ENCODE measurements at regions not wholly inside any gene's neighbourhood (a gene's known extent, or its start where the extent isn't known, plus 50 kb on each side); places are given as distances from the start of the nearest gene placed in this dataset.

DNA sequence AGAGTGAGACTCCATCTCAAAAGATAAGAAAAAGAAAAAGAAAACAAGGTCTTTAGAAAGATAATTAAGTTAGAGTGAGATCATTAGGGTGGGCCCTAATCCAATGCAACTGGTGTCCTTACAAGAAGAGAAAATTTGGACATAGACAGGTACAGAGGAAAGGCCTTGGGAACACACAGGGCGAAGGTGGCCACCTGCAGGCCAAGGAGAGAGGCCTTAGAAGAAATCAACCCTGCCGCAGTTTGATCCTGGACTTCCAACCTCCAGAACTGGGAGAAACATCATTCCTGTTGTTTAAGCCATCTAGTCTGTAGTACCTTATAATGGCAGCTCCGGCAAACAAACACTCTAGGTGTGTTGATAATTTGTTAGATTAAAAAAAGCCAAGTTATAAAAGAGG, 491.9 kb downstream of the MED13L start:
- H3K4me3 ChIP-seq: no peak overlapping the region
- TF ChIP-seq, protein P1, sequence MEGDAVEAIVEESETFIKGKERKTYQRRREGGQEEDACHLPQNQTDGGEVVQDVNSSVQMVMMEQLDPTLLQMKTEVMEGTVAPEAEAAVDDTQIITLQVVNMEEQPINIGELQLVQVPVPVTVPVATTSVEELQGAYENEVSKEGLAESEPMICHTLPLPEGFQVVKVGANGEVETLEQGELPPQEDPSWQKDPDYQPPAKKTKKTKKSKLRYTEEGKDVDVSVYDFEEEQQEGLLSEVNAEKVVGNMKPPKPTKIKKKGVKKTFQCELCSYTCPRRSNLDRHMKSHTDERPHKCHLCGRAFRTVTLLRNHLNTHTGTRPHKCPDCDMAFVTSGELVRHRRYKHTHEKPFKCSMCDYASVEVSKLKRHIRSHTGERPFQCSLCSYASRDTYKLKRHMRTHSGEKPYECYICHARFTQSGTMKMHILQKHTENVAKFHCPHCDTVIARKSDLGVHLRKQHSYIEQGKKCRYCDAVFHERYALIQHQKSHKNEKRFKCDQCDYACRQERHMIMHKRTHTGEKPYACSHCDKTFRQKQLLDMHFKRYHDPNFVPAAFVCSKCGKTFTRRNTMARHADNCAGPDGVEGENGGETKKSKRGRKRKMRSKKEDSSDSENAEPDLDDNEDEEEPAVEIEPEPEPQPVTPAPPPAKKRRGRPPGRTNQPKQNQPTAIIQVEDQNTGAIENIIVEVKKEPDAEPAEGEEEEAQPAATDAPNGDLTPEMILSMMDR (IDR thresholded peaks at IDR 0.05): no peak

GRCh38 chr12:115776399-115776798, 501.1 kb downstream of the MED13L start:
- DNase-seq (ENCODE audit: low spot score): no peak
- Histone ChIP-seq H3K4me3 (no peak overlapping the region), H3K27ac (no peak overlapping the region)
- TF ChIP-seq, protein P1 (IDR thresholded peaks at IDR 0.05): no peak

More for the DNA sequence above, 491.9 kb downstream of the MED13L start:
- H3K27ac ChIP-seq: no peak overlapping the region
- DNase-seq (ENCODE audit: low spot score): no peak

DNA sequence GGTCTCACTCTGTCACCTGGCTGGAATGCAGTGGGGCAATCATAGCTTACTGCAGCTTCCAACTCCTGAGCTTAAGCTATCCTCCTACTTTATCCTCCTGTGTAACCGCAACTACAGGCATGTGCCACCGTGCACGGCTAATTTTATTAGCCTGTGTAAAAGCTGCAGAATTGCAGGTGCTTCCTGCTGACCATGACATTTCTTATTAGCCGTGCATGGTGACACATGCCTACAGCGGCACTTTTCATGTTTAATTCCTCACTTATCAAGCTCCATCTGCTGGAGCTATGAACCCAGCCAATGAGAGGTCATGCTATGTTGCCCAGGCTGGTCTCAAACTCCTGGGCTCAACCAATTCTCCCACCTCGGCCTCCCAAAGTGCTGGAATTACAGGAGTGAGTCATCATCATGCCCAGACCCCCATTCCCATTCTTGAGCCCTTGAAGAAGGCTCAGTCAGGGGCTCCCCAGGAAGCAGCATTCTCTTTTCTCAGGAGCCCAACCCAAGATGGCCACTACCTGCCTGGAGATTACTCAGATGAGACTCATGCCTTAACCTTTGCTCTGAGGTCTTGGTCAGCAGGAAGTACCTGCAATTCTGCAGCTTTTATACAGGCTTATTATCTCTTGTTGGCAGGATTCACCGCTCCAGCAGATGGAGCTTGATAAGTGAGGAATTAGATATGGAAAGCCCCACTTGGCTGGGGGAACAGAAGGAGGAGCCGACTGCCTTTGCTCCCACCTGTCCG, 503.2 kb downstream of the MED13L start:
- TF ChIP-seq, protein P1 (IDR thresholded peaks at IDR 0.05): no peak
- no peak overlapping the region for H3K27ac ChIP-seq
- DNase-seq (ENCODE audit: low spot score): no peak
- no peak overlapping the region for H3K4me3 ChIP-seq

DNA sequence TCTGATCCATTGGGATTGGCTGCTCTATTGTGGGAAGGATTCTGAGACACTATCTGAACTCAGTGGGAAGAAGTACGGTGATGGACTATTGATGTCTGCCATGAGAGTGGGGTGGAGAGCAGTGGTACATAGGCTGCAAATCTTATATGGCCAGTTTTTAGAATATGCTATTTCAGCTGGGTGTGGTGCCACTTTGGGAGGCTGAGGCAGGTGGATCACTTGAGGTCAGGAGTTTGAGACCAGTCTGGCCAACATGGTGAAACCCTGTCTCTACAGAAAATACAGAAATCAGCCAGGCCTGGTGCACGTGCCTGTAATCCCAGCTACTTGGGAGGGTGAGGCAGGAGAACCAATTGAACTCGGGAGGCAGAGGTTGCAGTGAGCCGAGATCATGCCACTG, 505.9 kb downstream of the MED13L start:
- DNase-seq (ENCODE audit: low spot score): no peak
- Histone ChIP-seq H3K27ac (no peak overlapping the region), H3K4me3 (no peak overlapping the region)
- TF ChIP-seq, protein P1 (IDR thresholded peaks at IDR 0.05): no peak

DNA sequence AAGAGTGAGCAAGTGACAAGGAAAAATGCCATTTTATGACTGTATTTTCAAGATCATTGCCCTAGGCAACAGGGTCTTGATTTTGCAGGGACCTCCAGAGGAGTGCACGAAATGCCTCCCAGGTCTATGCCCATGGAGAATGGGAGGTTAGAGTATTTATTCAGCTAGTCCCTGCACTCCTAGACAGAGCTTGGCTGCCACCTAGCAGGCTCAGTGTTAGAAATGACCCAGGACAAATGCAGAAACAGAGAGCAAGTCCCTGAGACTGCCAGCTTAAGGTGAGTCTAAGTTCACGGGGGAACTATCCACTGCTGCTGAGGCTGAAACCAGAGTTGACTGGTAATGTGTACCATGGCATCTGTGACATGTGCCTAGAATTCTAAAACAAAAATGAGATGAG, 506.4 kb downstream of the MED13L start:
- no peak overlapping the region for H3K27ac ChIP-seq
- H3K4me3 ChIP-seq: no peak overlapping the region
- TF ChIP-seq, protein P1 (IDR thresholded peaks at IDR 0.05): no peak
- no peak for DNase-seq (ENCODE audit: low spot score)

- no peak overlapping the region for H3K4me3 ChIP-seq
- TF ChIP-seq, protein P1 (IDR thresholded peaks at IDR 0.05): no peak
- no peak for DNase-seq (ENCODE audit: low spot score)
- H3K27ac ChIP-seq: no peak overlapping the region
Measured at GRCh38 chr12:115770643-115771042, 506.9 kb downstream of the MED13L start.

- H3K4me3 ChIP-seq: no peak overlapping the region
- DNase-seq (ENCODE audit: low spot score): no peak
- no peak overlapping the region for H3K27ac ChIP-seq
- TF ChIP-seq, protein P1 (IDR thresholded peaks at IDR 0.05): no peak
Measured at GRCh38 chr12:115767916-115768315, 509.6 kb downstream of the MED13L start.

All from coronary artery (tissue), 2 donors.